GM18502 (cell line): ENCODE measurements at regions not wholly inside any gene's neighbourhood (a gene's known extent, or its start where the extent isn't known, plus 50 kb on each side); places are given as distances from the start of the nearest gene placed in this dataset.
"Not testable (repeated sequence)": the region's sequence is repeated elsewhere in the genome, so short reads cannot be mapped to it uniquely, and the experiment has no call there.

Experiments
- ATAC-seq: cut with Tn5 transposase; IDR thresholded peaks from one replicate; pipeline ENCODE4 v1.9.1; 2021; ENCODE audit warnings: mild to moderate bottlenecking; ENCODE audit not compliant: unreplicated experiment, poor library complexity

DNA sequence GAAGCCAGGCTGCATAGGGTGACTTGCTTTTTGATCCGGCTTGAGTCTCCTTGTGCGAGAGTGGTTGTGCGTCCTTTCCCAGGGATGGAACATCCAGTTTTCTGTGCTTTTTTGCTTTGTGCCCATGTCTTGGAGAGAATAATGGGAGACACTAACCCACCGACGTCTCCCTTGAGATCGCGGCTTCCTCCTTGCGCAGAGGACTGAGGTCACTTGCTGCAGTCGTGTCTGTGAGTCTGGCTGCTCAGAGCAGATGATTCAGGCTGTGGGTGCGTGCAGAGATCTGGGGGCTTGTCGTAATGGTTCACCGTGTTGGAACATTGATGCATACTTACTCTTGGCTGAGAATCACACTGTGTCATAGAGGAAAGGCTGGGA, 164.5 kb upstream of the CACNA1E start:
- no peak for ATAC-seq

DNA sequence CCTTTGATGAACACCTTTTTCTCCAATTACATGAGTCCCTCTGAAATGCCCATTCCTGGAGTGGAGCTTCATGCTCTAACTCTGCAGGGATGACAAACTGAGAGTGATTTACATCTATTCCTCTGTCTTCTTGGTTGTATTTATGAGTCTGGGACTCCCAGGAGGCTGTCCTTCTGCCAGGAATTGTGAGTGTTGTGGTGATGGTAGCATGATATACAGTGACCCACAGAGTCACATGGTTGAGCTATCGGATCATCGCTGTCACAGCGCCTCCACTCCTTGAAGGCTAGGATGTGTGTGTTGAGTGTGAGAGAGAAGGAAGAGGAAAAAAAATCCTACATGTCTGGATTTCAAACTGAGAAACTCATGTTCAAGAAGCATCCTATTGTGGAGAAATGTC, 163.4 kb upstream of the CACNA1E start:
- ATAC-seq, result no peak

DNA sequence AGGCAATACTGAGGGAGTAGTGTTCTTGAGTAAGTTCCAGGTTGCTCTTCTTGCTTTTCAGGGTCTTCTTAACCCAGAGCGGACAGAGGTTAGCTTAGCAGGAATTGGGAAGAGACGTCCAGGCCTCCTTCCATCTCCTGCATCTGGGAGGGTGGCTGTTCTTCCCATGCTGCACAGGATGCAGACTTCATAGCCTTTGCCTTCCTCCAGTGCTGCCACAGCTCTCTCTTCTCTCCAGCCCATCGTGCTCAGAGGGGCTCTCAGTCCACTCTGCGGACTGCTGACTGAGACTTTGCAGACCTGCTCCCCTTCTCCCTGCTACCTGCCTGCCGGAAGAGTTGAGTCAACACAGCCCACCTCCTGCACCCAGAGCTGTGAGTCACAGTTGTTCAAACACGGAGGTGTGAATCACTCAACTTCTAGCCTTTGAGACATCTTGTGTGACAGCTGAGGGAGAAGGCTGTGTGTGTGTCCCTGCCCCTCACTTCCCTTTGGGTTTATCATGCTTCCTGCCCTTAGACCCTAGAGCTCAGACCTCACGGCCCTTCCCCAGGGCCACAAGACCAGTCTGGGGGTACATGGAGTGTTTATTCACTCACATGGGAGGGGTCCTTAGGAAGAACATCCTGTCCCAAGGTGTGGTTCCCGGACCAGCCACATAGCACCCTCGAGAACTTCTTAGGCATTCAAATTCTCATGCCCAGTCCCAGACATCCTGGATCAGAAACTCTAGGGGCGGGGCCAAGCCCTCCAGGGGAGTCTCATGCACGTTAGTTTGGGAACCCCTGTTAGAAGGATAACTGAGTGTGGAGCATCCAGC, 158.3 kb upstream of the CACNA1E start:
- no peak for ATAC-seq

DNA sequence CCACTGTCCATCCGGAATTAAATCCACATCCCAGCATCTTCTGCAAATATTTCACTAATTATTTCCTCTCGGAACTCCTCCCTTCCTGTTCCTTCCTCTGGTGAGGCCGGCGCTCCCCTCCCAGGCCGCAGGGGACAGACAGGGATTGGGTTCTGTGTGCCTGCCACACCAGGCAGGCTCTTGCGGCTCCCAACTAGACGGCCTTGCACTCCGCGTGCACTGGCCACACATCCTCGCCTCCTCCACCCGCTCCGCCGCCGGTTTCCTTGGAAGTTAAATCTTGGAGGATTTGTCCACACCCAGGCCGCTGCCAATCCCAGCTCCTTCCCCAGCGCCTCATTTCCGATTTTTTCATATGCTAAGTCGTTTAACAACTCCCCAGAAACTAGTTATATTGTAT, 157.6 kb upstream of the CACNA1E start:
- not testable (repeated sequence) for ATAC-seq

DNA sequence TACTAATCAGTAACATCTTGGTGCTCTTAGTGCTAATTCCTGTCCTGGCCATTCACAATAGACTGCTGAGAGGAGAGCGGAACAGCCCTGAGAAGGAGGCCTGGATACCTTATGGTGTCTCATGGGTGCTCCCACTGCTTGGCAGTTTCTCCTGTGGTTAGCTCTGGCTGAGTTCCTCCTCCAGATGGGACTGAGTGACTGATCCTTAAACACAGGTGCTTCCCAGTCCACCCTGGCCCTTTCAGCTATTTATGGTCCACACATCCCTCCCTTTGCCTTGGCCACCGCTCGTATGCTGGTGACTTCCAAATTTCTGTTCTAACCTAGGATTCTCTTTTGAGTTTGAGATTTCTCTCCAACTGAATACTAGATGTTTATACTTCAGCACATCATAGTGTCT, 157.0 kb upstream of the CACNA1E start:
- no peak for ATAC-seq

DNA sequence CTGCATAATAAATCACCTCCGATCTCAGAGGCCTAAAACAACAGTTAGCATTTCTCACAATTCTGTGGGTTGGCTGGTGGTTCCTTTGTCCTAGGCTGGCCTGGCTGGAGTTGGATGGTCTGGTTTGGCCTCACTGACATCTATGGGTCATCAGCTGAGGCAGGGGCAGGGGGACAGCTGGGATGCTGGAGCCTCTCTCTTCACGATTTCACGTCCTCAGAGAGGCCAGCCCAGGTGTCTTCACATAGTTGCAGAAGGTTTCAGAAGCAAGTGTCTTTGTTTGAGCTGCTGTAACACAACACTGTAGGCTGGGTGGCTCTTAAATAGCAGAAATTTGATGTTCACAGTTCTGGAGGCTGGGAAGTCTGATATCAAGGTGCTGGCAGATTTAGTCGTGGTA, 155.5 kb upstream of the CACNA1E start:
- no peak for ATAC-seq

DNA sequence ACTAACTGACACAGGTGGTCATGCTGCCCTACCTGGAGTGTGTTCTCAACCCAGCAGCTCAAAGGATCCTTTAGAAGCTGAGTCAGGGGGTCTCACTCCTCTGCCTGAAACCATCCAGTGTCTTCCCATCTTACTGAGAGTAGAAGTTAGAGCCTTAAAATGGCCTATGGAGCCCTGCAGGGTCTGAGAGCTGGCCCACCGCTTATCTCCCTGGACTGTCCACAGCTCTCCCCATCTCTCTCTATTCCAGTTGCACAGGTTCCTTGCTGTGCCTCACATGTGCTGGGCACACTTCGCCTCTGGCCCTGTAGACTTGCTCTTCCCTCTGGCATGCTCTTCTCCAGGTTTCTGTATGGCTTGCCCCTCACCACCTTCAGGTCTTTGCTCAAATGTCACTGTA, 148.6 kb upstream of the CACNA1E start:
- ATAC-seq, result no peak

DNA sequence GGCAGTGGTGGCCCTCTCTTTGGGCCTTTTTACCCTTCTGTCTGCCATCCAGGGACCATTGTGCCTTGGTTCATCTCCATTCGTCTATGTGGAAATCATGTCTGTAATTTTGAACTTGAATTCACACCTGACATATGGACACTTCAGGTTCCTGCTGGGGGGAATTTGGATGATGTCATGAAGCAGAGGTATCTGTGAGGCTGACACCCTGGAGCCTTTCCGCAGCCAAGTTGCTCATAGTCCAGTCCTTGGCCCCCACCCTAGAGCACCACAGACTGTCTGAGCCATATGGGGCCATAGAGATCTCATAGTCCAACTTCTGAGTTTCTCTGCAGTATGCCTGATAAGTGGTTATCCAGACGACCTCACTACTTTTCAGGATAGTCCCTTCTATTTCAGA, 147.7 kb upstream of the CACNA1E start:
- no peak for ATAC-seq

DNA sequence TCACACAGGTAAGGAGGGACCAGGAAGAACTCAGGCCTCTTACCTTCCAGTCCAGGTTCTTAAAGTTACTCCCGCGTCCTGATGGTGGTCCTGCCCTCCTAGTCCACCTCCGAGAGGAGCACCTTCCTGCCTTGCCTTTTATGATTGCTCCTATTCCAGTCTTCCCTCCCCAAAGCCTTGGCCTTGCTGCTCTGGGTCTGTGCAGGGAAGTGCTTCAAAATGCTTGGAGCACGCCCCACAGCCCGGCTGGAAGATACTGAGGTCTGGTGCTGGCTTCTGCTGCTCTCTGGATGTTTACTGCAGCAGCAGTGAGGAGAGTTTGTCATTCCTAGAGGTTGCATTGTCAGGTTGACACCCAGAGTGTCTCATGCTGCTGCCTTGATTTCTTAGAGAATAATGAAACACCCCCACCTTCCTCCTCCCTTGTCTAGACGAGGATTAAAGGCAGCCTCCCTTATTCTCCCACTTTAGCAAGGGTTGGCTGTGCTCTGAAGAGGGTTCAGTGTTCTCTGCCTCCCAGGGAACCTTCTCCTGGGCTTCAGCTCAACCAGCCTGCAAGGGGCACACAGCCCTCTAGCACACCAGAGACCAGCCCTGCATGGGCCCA, 142.2 kb upstream of the CACNA1E start:
- ATAC-seq, result no peak

DNA sequence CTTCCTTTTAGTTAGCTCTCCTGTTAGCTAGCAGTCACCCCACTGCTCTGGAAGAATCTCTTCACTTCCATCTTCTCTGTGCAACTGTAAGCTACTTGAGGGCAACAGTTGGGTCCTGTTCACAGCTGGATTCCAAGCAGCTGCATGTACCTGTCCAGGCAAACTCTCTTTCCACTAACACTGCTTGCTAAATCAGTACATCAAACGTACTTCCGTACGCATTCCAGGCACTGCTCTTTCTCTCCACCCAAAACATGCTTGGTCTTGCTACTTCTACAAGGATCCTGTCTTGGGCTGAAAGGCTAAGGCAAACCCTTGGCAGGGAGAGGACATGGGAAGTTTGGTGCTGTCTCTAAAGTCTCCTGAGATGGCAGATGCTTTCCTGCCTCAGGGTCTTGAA, 139.2 kb upstream of the CACNA1E start:
- ATAC-seq, result no peak

DNA sequence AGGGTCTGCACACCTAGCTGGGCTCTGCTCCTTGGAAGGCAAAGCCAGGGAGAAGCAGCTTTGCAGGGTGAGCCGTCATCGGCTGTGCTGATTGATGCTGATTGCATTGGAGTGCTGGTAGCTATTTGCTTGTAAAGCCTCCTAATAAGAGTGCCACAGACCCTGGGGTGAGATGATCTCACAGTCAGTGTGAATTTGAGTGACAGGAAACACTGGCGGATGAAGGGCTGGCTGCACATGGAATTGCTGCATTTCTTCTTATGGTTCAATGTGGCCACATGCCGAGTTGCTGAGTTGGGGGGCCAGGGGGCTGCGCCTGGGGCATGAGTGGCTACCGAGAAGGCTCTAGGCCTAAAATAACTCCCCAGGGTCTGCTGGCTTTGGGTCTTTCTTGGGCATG, 138.2 kb upstream of the CACNA1E start:
- no peak for ATAC-seq

DNA sequence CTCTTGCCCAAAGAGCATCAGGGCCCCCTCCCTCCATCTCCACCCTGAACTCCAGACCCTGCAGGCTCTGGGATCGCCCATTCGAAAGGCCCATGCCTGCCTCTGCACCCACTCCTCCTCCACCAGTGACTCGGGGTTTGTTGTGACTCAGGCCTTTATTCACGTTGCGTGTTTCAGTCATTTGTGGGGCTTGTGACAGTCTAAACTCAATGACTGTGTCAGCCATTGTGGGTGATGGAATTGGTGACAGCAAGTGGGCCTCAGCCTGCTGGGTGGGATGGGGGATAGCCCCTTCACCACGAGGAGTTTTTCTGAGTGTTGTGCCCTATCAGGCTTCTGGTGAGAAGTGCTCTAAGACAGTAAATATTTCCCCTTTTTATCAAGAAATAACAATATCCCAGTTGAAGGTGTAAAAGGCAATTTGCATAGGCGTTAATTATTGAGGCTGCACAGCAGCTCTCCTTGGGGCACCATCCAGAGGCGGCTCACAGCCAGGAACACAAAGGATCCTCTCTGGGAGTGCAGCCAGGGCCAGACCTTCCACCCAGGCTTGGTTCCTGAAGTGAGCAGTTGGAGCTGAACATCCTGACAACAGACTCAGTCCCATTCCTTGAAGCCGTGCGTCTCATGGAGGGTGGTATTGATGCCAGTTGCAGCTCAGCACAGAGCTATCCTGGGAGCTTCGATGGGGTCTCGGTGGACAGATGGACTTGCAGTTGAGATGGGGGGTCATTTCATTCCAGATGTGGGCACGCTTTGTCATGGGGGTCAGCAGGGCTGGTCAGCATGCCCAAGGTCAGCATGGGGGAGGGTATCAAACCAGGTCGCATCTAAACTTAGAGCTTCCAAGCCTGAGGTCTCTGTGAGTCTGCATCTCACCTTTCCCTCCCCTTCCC, 135.6 kb upstream of the CACNA1E start:
- ATAC-seq, result no peak

DNA sequence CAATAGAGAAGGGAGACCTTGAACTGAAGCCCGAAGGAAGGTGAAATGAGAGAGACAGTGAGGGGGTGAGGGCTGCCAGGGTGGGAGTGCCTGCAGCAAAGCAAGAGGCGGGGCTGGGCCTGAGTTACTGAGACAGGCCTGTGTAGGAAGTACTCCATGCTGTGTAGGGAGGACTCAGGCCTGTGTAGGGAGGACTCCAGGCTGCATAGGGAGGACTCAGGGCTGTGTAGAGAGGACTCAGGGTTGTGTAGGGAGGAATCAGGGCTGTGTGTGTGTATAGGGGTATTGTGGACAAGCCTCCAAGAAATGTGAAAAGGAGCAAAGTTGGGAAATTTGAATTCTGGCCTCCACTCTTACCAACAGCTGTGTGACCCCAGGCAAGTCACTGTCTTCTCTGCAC, 133.8 kb upstream of the CACNA1E start:
- ATAC-seq, result no peak

DNA sequence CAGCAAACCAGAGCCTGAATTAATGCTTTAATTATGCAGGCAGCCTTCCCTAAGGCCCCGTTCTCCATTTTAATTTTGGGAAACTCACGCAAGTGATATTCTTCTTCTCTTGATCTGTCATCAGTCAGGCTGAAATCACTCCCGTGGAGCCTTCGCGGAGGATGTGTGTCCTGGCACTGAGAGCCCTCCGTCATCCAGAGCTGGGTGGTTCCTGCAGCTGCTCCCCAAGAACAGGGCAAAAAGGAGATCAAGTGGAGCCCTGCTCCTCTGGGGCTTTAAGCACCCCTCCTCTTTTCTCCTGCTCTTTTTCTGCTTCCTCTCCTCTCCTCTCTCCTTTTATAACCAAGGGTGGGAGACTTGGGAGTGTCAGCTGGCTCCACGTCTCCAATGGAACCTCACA, 133.2 kb upstream of the CACNA1E start:
- no peak for ATAC-seq

DNA sequence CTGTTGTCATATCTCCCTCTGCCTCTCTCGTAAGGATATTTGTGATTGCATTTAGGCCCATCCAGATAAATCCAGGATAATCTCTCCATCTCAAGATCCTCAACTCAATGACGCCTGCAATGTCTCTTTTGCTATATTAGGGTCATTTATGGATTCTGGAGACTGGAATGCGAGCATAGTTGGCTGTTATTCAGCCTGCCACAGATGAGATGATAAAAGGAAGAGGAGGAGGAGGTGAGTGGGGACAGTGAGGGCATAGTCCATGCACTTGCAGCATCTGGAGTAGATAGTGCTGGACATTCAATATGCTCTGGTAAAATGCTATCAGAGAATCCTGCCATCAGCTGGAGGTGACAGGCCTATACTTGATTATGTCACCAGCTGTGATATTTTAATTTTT, 131.6 kb upstream of the CACNA1E start:
- no peak for ATAC-seq

DNA sequence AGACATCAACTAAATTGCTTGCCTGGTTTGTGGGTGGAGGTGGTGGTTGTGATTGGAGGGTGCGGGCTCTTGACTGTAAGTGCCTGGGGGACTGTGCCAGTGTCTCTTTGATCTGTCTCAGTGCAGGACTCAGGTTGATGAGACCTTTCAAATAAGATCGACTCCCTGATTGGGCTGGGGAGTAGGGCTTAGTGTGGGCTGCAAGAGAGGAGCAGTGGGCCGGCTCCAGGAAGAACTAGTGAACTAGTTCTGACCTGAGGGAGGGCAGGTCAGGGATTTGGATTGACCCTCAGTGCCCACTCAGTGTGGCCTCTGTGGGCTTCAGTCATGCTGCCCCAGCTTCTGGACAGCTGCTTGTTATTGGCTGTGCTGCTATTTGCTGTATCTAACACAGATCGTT, 130.6 kb upstream of the CACNA1E start:
- no peak for ATAC-seq

DNA sequence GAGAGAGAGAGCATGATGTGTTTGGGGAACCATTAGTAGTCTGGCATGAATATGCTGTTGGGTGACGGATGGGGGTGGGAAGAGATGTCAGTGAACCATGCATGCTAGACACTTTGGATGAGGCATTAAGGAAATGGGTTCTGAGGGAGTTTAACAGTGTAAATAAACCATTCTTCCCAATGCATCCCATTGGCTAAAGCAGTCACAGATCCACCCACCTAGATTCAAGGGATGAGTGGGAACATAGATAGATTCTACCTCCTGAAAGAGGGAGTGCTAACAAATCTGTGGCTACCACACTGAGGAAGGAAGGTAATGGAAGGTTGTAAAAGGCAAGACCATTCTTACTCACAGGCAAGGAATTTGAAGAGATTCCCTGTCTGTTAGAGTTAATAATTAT, 129.8 kb upstream of the CACNA1E start:
- ATAC-seq, result no peak

DNA sequence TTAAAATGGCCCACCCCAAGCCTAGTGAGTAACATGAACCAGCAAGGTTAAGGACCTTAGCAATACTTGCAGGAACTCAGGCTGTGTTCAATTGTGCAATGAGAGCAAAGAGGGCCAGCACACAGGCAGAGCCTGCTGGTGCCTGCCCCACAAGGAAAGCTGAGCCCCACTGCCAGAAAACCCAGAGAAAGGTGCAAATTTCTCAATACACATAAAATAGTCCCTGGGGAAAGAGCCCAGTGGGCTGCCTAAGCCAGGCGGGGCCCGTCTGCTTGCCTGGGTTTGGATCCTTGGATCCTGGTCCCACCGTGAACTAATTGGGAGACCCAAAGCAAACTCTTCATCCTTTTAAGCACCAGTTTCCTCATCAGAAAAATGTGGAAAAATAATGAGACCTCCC, 128.5 kb upstream of the CACNA1E start:
- no peak for ATAC-seq

DNA sequence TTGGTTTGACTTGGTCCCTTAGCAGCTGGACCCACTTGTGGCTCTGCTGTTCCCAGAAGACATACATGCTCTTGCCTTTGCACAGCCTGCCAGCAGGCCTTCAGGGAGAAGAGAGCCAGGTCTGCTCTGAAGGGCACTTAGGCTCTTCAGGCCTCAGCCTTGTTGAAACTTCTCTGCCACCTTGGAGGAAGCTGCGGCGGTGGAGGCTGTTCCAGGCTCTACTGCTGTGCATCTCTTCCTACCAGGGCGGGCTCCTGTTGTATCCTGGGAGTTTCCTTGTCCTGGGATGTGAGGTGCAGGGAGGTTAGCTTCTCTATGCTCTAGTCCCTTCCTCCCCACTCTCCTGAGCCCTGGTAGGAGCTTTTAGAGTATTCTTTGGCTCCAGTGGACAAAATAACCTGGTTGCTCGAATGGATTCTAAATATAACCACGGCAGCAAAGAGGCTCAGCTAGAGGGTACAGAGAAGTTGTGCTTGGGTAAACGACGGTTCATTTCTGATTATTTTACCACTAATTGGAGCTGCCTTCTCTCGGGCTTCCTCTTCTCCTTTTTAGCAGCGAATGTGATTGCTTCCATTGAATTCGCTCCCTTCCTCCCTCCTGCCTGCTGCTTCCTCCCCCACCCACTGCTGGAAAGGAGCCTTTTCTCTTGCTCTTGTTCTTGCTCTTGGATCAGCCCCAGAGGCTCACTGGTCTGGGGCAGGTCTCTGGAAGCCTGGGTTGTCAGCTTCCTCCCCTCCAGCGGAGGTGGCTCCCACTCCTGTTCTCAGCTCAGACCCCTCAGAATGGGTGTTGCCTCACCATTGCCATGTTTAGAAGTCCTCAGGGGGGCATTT, 126.6 kb upstream of the CACNA1E start:
- no peak for ATAC-seq

DNA sequence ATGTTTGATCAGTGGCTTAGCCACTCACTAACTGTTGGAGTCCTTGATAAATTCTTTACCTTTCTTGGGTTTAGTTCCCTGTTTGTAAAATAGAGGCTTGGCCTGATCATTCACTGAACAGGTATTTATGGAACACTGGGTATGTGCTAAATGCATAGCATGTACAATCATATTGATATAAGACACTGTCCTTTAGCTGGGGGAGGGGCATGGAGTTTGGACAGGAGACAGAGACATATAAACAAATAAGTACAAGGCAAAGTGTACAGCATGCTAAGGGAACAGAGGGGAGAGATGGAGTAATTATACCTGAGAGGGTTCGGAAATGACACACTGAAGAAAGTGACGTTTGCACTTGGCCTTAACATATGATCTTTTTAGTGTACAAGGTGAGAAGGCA, 124.3 kb upstream of the CACNA1E start:
- no peak for ATAC-seq
